HG03571 (cell line): ENCODE measurements at regions not wholly inside any gene's neighbourhood (a gene's known extent, or its start where the extent isn't known, plus 50 kb on each side); places are given as distances from the start of the nearest gene placed in this dataset.

Experiments
- ATAC-seq: cut with Tn5 transposase; IDR thresholded peaks from one replicate; pipeline ENCODE4 v1.9.1; 2021; ENCODE audit not compliant: unreplicated experiment

GRCh38 chr2:3100386-3100785 lies 277.2 kb downstream of the EIPR1 start:
- no peak for ATAC-seq

- no peak for ATAC-seq
Measured at GRCh38 chr2:3099860-3100234, 277.8 kb downstream of the EIPR1 start.

GRCh38 chr2:3099145-3099859 lies 278.3 kb downstream of the EIPR1 start:
- no peak for ATAC-seq

- no peak for ATAC-seq
Measured at GRCh38 chr2:3098231-3098630, 279.4 kb downstream of the EIPR1 start.

GRCh38 chr2:3097804-3098203 lies 279.8 kb downstream of the EIPR1 start:
- ATAC-seq, result no peak

GRCh38 chr2:3094999-3095958 lies 282.3 kb downstream of the EIPR1 start:
- ATAC-seq, result no peak

- no peak for ATAC-seq
Measured at GRCh38 chr2:3094318-3094717, 283.3 kb downstream of the EIPR1 start.

GRCh38 chr2:3091696-3092095 lies 285.9 kb downstream of the EIPR1 start:
- no peak for ATAC-seq

GRCh38 chr2:3082705-3083104 lies 294.9 kb downstream of the EIPR1 start:
- no peak for ATAC-seq

GRCh38 chr2:3079959-3080948 lies 297.4 kb downstream of the EIPR1 start:
- no peak for ATAC-seq

- no peak for ATAC-seq
Measured at GRCh38 chr2:3079466-3079865, 298.2 kb downstream of the EIPR1 start.

GRCh38 chr2:3078684-3079083 lies 298.9 kb downstream of the EIPR1 start:
- ATAC-seq, result no peak

- no peak for ATAC-seq
Measured at GRCh38 chr2:3076848-3077642, 300.6 kb downstream of the EIPR1 start.

GRCh38 chr2:3075991-3076340 lies 301.7 kb downstream of the EIPR1 start:
- no peak for ATAC-seq

- ATAC-seq, result no peak
Measured at GRCh38 chr2:3075316-3075990, 302.2 kb downstream of the EIPR1 start.

- ATAC-seq, result no peak
Measured at GRCh38 chr2:3073704-3074103, 303.9 kb downstream of the EIPR1 start.

- ATAC-seq, result no peak
Measured at GRCh38 chr2:3073041-3073595, 304.5 kb downstream of the EIPR1 start.

GRCh38 chr2:3071685-3072263 lies 305.8 kb downstream of the EIPR1 start:
- no peak for ATAC-seq

GRCh38 chr2:3066831-3067230 lies 310.8 kb downstream of the EIPR1 start:
- ATAC-seq, result no peak
